PC-3 (cell line): ENCODE measurements at regions not wholly inside any gene's neighbourhood (a gene's known extent, or its start where the extent isn't known, plus 50 kb on each side); places are given as distances from the start of the nearest gene placed in this dataset.

Experiments
- ATAC-seq: fragments of 200-7000 bp; cut with Tn5 transposase; 2 replicates; pipeline ENCODE4 v1.9.1; 2020; ENCODE audit warnings: mild to moderate bottlenecking, moderate library complexity
- BruUV-seq: library from RNA; stranded (reverse); fragments of 400-500 nt; replicated peaks from 2 replicates; lab custom pipeline; 2021; lab: Mats Ljungman, UMichigan
- CTCF ChIA-PET: fragments of 300-600 bp; sonication (Branson Sonifier 250); formaldehyde crosslinking; loops from one replicate; lab custom pipeline; 2022; ENCODE audit warnings: antibody characterized with exemption; lab: Charles Lee
- POLR2A ChIA-PET: fragments of 300-600 bp; sonication (Branson Sonifier 250); formaldehyde crosslinking; loops from one replicate; lab custom pipeline; 2022; ENCODE audit warnings: antibody characterized with exemption; ENCODE audit not compliant: unreplicated experiment; lab: Charles Lee
- DNase-seq: peaks from one replicate; pipeline ENCODE4 v3.0.0-alpha.2; 2015
- H2AFZ ChIP-seq: fragments of 300-600 bp; sonication (generic); 2 replicates; pipeline ENCODE4 v1.6.0; 2016; ENCODE audit warnings: antibody characterized with exemption, low read length
- H3F3A ChIP-seq: fragments of 300-600 bp; sonication (generic); one replicate; pipeline ENCODE4 v1.6.0; 2017; ENCODE audit warnings: antibody characterized with exemption, low read length, control low read depth, mild to moderate bottlenecking; ENCODE audit not compliant: unreplicated experiment
- H3K27ac ChIP-seq: fragments of 300-600 bp; sonication (generic); 2 replicates; pipeline ENCODE4 v1.5.1; 2016; ENCODE audit warnings: mild to moderate bottlenecking, low read length
- H3K27me3 ChIP-seq: fragments of 300-600 bp; sonication (generic); 2 replicates; pipeline ENCODE4 v1.6.1; 2016; ENCODE audit warnings: low read length, mixed read lengths
- H3K36me3 ChIP-seq: fragments of 300-600 bp; sonication (generic); 2 replicates; pipeline ENCODE4 v1.6.1; 2016; ENCODE audit warnings: low read depth, mixed run types, low read length, mixed read lengths
- H3K4me1 ChIP-seq: fragments of 300-600 bp; sonication (generic); 2 replicates; pipeline ENCODE4 v1.5.1; 2016; ENCODE audit warnings: low read length; ENCODE audit not compliant: insufficient read depth
- H3K4me2 ChIP-seq: fragments of 300-600 bp; sonication (generic); 2 replicates; pipeline ENCODE4 v1.6.0; 2016; ENCODE audit warnings: low read length
- H3K4me3 ChIP-seq: fragments of 300-600 bp; sonication (generic); 2 replicates; pipeline ENCODE4 v1.5.1; 2016; ENCODE audit warnings: mild to moderate bottlenecking, low read length, mixed read lengths
- H3K79me2 ChIP-seq: fragments of 300-600 bp; sonication (generic); 2 replicates; pipeline ENCODE4 v1.6.1; 2017; ENCODE audit warnings: low read length, mixed read lengths
- H3K9ac ChIP-seq: fragments of 300-600 bp; sonication (generic); 2 replicates; pipeline ENCODE4 v1.6.0; 2016; ENCODE audit warnings: mild to moderate bottlenecking, low read length
- H3K9me2 ChIP-seq: fragments of 300-600 bp; sonication (generic); replicated peaks from 2 replicates; pipeline ENCODE4 v1.6.1; 2016; ENCODE audit warnings: mixed run types, low read length, mixed read lengths
- H3K9me3 ChIP-seq: fragments of 300-600 bp; sonication (generic); 2 replicates; pipeline ENCODE4 v1.6.1; 2016; ENCODE audit warnings: low read length, mixed read lengths
- H4K20me1 ChIP-seq: fragments of 300-600 bp; sonication (generic); 2 replicates; pipeline ENCODE4 v1.6.1; 2016; ENCODE audit warnings: low read length, mixed read lengths
- CTCF ChIP-seq: fragments of 300-600 bp; sonication (generic); conservative IDR thresholded peaks from 2 replicates; pipeline ENCODE4 v1.5.1; 2017; ENCODE audit warnings: antibody characterized with exemption, low read depth, mild to moderate bottlenecking, low read length
- EZH2 ChIP-seq: fragments of 300-600 bp; sonication (generic); IDR thresholded peaks from one replicate; pipeline ENCODE4 v1.6.1; 2017; ENCODE audit warnings: antibody characterized with exemption, mild to moderate bottlenecking, low read length; ENCODE audit not compliant: unreplicated experiment
- EZH2phosphoT487 ChIP-seq: fragments of 300-600 bp; sonication (generic); IDR thresholded peaks from 2 replicates; pipeline ENCODE4 v1.6.1; 2018; ENCODE audit warnings: mild to moderate bottlenecking, antibody characterized with exemption, low read length, borderline replicate concordance
- intact Hi-C: fragments of 100-400 bp; cut with micrococcal nuclease; formaldehyde crosslinking; loops from 2 replicates; pipeline ENCODE4 v1.9.0; 2023

DNA sequence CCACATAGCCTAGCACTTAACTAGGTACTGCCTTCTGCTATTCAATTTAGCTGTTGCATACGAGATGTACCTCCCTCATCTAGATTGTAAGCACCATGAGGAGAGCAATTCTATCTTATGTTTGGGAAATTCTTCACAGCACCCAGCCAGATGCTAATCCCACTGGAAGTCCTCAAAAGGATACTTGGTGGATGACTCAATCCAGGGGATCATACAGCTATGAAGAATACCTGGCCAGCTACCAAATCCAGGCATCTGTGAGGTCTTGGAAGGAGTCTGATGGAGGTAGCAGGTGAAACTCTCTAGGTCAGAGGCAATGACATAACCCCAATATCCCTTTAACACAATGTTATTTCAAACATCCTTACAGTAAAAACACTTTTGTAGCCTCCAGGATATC, 167.8 kb upstream of the NCAM1 start:
- CTCF ChIA-PET, result interaction anchor here (0.6 kb wide), 1 partner anchor 206 kb away, joined by 3 read pairs; no protein-coding TSS in a partner anchor

GRCh38 chr11:112794331-112794846, 166.8 kb upstream of the NCAM1 start:
- intact Hi-C loops, result no loop called here
- H3F3A ChIP-seq, result no peaks in the 10 kb centered on the region
- no peak for TF ChIP-seq CTCF
- no peak for TF ChIP-seq EZH2phosphoT487
- no peak for TF ChIP-seq EZH2
- H3K4me2 ChIP-seq, result no peak overlapping the region
- ATAC-seq (no peak), DNase-seq (no peak)
- no peaks in the 10 kb centered on the region for H3K4me1 ChIP-seq
- no peaks in the 10 kb centered on the region for H3K9me3 ChIP-seq
- no peak overlapping the region for H3K4me3 ChIP-seq
- no peaks in the 10 kb centered on the region for H4K20me1 ChIP-seq
- no peaks in the 10 kb centered on the region for H3K9me2 ChIP-seq
- no peak overlapping the region for H2AFZ ChIP-seq
- H3K27ac ChIP-seq, result no peak overlapping the region
- H3K9ac ChIP-seq, result no peak overlapping the region
- no TSS peak for BruUV-seq
- ChIA-PET CTCF (interaction anchor here (0.6 kb wide), 1 partner anchor 357 kb away, joined by 3 read pairs; no protein-coding TSS in a partner anchor), POLR2A (no interaction called here)
- peaks cover 17% of the 10 kb centered on the region for H3K27me3 ChIP-seq
- H3K79me2 ChIP-seq, result no peaks in the 10 kb centered on the region
- no peaks in the 10 kb centered on the region for H3K36me3 ChIP-seq

More for the DNA sequence above, 167.8 kb upstream of the NCAM1 start:
- POLR2A ChIA-PET, result no interaction called here
- no peaks in the 10 kb centered on the region for H3K4me1 ChIP-seq
- no TSS peak for BruUV-seq
- TF ChIP-seq CTCF, result no peak
- TF ChIP-seq EZH2phosphoT487, result no peak
- no peak for TF ChIP-seq EZH2
- no peaks in the 10 kb centered on the region for H3K9me3 ChIP-seq
- H4K20me1 ChIP-seq, result no peaks in the 10 kb centered on the region
- H2AFZ ChIP-seq, result no peak overlapping the region
- intact Hi-C loops, result no loop called here
- H3K4me3 ChIP-seq, result no peak overlapping the region
- H3K36me3 ChIP-seq, result no peaks in the 10 kb centered on the region
- no peak overlapping the region for H3K9ac ChIP-seq
- ATAC-seq, result no peak
- H3K27me3 ChIP-seq, result peaks cover 17% of the 10 kb centered on the region
- H3F3A ChIP-seq, result no peaks in the 10 kb centered on the region
- no peak overlapping the region for H3K27ac ChIP-seq
- H3K4me2 ChIP-seq, result no peak overlapping the region
- no peaks in the 10 kb centered on the region for H3K9me2 ChIP-seq
- DNase-seq, result no peak
- H3K79me2 ChIP-seq, result no peaks in the 10 kb centered on the region

DNA sequence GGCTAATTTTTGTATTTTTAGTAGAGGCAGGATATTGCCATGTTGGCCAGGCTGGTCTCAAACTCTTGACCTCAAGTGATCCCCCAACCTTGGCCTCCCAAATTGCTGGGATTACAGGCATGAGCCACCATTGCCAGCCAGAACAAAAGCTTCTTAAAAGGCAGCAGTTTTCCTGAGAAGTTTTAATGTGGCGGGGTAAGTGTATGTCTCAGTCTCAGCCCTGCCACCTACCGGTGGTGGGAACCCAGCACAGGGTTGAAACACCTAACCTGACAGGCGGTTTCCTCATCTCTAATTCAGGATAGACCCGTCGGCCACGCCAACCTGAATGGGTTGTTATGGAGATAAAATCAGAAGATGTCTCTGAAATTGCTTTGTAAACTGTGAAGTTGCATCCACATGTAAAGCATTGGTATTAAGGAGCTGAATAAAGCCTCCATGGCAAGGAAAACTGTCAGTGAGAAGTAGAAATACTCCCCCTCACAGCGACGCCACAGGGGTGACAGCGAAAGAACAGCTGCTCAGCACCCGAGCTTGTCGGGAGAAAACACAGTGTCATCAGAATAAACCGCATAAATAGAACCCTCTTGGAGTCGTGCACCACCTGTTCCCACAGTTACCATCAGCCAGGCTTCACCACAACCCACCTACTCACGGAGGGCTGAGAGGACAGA, 165.9 kb upstream of the NCAM1 start:
- no TSS peak for BruUV-seq
- no peak overlapping the region for H3K27ac ChIP-seq
- H3K9me3 ChIP-seq, result no peaks in the 10 kb centered on the region
- no peak overlapping the region for H2AFZ ChIP-seq
- intact Hi-C loops, result loop anchor here (1.0 kb wide), 1 partner anchor 207 kb away; no protein-coding TSS in a partner anchor
- peak; percentile 70 for DNase-seq
- CTCF ChIA-PET, result interaction anchor here (0.6 kb wide), 1 partner anchor 356 kb away, joined by 3 read pairs; no protein-coding TSS in a partner anchor
- no peak for TF ChIP-seq EZH2
- peak; percentile 82 for TF ChIP-seq CTCF
- TF ChIP-seq EZH2phosphoT487, result no peak
- peaks cover 16% of the 10 kb centered on the region for H3K27me3 ChIP-seq
- H3K36me3 ChIP-seq, result no peaks in the 10 kb centered on the region
- H3K4me3 ChIP-seq, result no peak overlapping the region
- no peaks in the 10 kb centered on the region for H3K4me1 ChIP-seq
- no peaks in the 10 kb centered on the region for H3K9me2 ChIP-seq
- peak; percentile 73 for ATAC-seq
- H3F3A ChIP-seq, result no peaks in the 10 kb centered on the region
- no peak overlapping the region for H3K4me2 ChIP-seq
- POLR2A ChIA-PET, result no interaction called here
- H3K9ac ChIP-seq, result no peak overlapping the region
- H3K79me2 ChIP-seq, result no peaks in the 10 kb centered on the region
- H4K20me1 ChIP-seq, result no peaks in the 10 kb centered on the region
